Cardiac muscle cell (in vitro differentiated cells and primary cell): ENCODE measurements at regions not wholly inside any gene's neighbourhood (a gene's known extent, or its start where the extent isn't known, plus 50 kb on each side); places are given as distances from the start of the nearest gene placed in this dataset.

Experiments
- DNase-seq, 2 donors: peaks; one replicate each; pipeline versions ENCODE4 v3.0.0 to v3.0.0-alpha.2; 2010 to 2017; ENCODE audit warnings: low read depth in 1 of 2, low spot score in 1 of 2
- H3K27ac ChIP-seq: fragments of 200-600 bp; sonication (generic); 2 replicates; pipeline ENCODE4 v1.5.1; 2016
- H3K27me3 ChIP-seq: fragments of 200-600 bp; sonication (generic); 2 replicates; pipeline ENCODE4 v1.6.0; 2016; ENCODE audit warnings: control low read depth
- H3K36me3 ChIP-seq: fragments of 200-600 bp; sonication (generic); 2 replicates; pipeline ENCODE4 v1.5.1; 2016; ENCODE audit warnings: control low read depth
- H3K4me1 ChIP-seq: fragments of 200-600 bp; sonication (generic); 2 replicates; pipeline ENCODE4 v1.8.1; 2017; ENCODE audit warnings: low read depth, mild to moderate bottlenecking, mixed run types
- H3K4me3 ChIP-seq: fragments of 200-600 bp; sonication (generic); 2 replicates; pipeline ENCODE4 v1.5.1; 2016; ENCODE audit warnings: mild to moderate bottlenecking
- H3K9me3 ChIP-seq: fragments of 200-600 bp; sonication (generic); 2 replicates; pipeline ENCODE4 v1.5.1; 2017; ENCODE audit warnings: low read depth, mild to moderate bottlenecking, control low read depth
- TF ChIP-seq, protein P1 (sequence below): IDR thresholded peaks from 2 replicates; pipeline ENCODE4 v1.5.1; 2012; ENCODE audit warnings: low read depth, mild to moderate bottlenecking, low read length

DNA sequence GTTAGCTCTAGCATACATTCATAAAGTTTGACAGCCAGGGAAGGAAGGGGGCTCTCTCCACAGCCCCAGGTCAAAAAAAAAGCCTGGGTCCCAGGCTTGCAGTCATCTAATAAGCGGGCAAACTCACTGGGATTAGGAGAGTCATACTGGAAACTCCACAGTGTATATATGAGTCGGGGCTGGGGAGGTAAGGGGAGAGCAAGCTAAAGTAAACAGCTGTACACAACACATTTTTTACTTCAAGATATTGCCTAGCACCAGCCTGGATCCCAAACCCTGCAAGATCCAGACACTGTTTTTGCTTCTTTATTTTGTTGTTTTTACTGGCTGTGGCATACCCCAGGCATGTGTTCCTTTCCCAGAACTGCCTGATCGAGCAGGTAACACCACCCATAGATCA, 291.3 kb upstream of the TANK start:
- TF ChIP-seq, protein P1, sequence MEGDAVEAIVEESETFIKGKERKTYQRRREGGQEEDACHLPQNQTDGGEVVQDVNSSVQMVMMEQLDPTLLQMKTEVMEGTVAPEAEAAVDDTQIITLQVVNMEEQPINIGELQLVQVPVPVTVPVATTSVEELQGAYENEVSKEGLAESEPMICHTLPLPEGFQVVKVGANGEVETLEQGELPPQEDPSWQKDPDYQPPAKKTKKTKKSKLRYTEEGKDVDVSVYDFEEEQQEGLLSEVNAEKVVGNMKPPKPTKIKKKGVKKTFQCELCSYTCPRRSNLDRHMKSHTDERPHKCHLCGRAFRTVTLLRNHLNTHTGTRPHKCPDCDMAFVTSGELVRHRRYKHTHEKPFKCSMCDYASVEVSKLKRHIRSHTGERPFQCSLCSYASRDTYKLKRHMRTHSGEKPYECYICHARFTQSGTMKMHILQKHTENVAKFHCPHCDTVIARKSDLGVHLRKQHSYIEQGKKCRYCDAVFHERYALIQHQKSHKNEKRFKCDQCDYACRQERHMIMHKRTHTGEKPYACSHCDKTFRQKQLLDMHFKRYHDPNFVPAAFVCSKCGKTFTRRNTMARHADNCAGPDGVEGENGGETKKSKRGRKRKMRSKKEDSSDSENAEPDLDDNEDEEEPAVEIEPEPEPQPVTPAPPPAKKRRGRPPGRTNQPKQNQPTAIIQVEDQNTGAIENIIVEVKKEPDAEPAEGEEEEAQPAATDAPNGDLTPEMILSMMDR: no peak
- no peak overlapping the region for H3K27ac ChIP-seq
- no peaks in the 10 kb centered on the region for H3K9me3 ChIP-seq
- peaks cover 5% of the 10 kb centered on the region for H3K4me1 ChIP-seq
- H3K27me3 ChIP-seq: no peaks in the 10 kb centered on the region
- no peaks in the 10 kb centered on the region for H3K36me3 ChIP-seq
- no peak overlapping the region for H3K4me3 ChIP-seq
- DNase-seq: peak in 1 of 2 donors; percentile 26

GRCh38 chr2:160869411-160869810, 290.8 kb upstream of the TANK start:
- Histone ChIP-seq H3K27ac (no peak overlapping the region), H3K27me3 (no peaks in the 10 kb centered on the region), H3K36me3 (no peaks in the 10 kb centered on the region), H3K4me3 (no peak overlapping the region), H3K4me1 (peaks cover 5% of the 10 kb centered on the region), H3K9me3 (no peaks in the 10 kb centered on the region)
- TF ChIP-seq, protein P1: no peak
- DNase-seq: peak in 1 of 2 donors; percentile 95

- Histone ChIP-seq H3K9me3 (no peaks in the 10 kb centered on the region), H3K27ac (no peak overlapping the region), H3K4me3 (no peak overlapping the region), H3K36me3 (no peaks in the 10 kb centered on the region), H3K27me3 (no peaks in the 10 kb centered on the region), H3K4me1 (peaks cover 5% of the 10 kb centered on the region)
- peak in 1 of 2 donors; percentile 49 for DNase-seq
- TF ChIP-seq, protein P1: no peak
Observed at GRCh38 chr2:160870729-160871465, 289.3 kb upstream of the TANK start.

GRCh38 chr2:160871953-160872352, 288.3 kb upstream of the TANK start:
- Histone ChIP-seq H3K27me3 (no peaks in the 10 kb centered on the region), H3K4me3 (no peak overlapping the region), H3K4me1 (peaks cover 5% of the 10 kb centered on the region), H3K27ac (peak overlapping the region; percentile 31), H3K9me3 (no peaks in the 10 kb centered on the region), H3K36me3 (no peaks in the 10 kb centered on the region)
- TF ChIP-seq, protein P1: no peak
- peak in 1 of 2 donors; percentile 15 for DNase-seq

- H3K9me3 ChIP-seq: no peaks in the 10 kb centered on the region
- H3K36me3 ChIP-seq: no peaks in the 10 kb centered on the region
- H3K27me3 ChIP-seq: no peaks in the 10 kb centered on the region
- no peak for DNase-seq
- peaks cover 5% of the 10 kb centered on the region for H3K4me1 ChIP-seq
- no peak overlapping the region for H3K4me3 ChIP-seq
- no peak overlapping the region for H3K27ac ChIP-seq
- TF ChIP-seq, protein P1: no peak
Observed at GRCh38 chr2:160876029-160876428, 284.2 kb upstream of the TANK start.
